ENCODE measurements at regions not wholly inside any gene's neighbourhood (a gene's known extent, or its start where the extent isn't known, plus 50 kb on each side); places are given as distances from the start of the nearest gene placed in this dataset.

DNA sequence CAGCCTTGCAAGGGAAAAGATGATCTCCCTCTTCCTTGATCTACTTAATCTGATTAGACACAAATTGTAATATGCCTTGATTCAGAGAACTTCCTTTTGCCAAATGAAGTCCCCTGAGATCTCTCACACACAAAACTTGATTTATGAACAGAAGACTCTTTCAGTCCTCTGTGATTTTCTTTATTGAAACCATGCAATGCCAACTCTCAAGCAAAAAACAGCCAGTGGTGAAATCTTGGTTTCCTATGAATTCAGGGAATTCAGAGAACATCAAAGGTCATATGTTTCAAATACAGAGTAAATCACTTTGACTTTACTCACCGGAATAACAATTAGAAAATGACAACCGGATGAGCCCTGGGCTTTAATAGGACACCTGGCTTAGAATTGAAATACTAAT lies 211.7 kb downstream of the ABHD5 start:
- DNase-seq: no peak

DNA sequence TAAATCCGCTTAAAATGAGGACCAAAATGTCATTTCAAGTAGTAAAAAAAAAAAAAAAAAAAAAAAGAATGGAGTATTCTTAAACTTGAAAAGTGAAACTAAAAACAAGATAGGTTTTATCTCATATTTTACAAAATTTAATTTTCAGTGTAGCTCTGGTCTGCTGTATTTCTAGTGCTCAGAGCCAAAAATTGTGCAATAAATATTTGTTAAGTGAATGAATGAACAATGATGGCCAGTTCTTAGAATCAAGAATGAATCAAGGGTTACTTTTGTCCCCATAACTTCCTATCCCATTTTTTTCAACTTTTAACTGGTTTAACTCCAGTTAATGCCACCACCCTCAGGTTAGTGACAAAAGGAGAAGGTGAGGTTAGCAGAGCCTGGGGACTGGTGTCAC lies 214.4 kb downstream of the ABHD5 start:
- no peak for DNase-seq

DNA sequence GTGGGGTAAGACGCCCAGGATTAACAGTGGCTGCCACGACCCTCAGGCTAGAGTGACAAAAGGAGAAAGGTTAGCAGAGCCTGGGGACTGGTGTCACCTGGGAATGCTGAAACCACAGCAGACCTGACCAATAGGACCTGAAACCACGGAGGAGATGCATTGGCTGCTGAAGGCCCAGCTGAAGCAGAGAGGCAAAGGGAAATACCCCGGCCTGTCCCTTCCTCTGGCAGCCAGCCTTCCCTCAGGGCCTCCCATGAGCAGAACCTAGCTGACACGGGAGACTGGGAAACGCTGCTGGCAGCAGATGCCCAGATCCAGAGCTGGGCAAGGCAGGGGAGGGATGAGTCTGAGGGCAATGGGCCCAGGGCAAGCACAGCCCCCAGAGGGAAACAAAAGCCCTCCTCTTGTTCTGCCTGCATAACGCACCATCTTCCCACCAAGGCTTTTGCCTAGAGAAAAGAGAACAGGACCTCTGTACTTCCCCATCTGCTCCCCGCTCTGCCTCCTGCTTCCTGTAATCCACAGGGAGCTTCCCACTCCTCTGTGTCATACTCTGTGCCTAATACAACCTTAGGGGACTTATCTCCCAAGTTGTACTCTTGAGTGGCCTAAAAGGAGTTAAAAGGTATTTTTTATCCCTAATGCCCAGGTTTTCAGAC lies 216.2 kb downstream of the ABHD5 start:
- DNase-seq: no peak

DNA sequence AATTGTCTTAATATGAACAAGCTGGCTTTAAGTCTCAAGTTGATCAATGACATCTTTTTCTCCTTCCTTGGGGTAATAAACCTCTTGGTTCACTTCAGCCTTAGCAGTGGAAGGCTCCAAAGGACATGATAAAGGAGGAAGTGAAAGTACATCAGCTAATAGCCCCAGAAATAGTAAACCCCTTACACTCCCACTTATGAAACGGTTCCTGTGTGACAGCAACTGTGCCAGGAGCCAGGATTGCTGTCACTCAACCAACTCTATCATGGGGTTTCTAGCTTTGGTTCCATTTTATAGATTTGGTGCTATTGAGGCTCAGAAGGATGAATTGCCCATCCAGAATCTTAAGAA lies 216.7 kb downstream of the ABHD5 start:
- no peak for DNase-seq

DNA sequence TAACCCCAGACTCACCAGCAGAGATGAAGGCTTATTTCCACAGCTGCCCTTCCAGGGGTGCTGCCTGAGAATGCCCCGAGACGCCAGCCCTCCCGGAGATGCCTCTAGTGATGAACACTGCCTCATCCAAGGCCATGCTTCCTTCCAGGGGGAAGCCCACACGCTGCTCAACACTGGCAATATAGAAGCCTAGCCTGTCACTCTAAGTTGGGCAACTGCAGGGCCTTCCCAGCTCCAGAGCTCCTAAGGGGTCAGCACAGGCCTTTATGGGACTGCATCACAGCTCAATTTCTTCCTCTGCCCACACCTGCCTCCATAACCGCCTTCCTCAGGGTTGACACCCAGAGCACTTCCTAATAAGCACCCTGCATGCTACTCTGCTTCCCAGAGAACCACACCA lies 217.7 kb downstream of the ABHD5 start:
- no peak for DNase-seq

DNA sequence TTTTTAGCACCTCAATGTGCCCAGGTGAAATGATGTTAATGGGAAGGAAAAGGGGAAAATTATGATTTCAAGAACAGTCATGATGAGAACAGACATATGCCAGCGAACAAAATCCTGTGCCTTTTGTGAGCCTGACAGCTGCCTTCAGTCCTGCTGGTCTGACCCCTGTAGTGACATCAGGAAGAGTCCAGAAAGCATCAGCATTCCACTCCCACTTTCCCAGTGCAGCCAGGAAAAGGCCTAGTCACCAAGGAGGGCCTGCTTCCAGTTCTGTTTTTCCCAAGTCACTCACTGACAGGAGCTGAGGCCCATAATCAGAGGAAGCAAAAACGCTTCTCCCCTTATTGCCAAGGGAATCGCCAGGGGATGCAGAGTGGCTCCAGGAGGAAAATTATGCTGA lies 218.4 kb downstream of the ABHD5 start:
- DNase-seq: no peak

DNA sequence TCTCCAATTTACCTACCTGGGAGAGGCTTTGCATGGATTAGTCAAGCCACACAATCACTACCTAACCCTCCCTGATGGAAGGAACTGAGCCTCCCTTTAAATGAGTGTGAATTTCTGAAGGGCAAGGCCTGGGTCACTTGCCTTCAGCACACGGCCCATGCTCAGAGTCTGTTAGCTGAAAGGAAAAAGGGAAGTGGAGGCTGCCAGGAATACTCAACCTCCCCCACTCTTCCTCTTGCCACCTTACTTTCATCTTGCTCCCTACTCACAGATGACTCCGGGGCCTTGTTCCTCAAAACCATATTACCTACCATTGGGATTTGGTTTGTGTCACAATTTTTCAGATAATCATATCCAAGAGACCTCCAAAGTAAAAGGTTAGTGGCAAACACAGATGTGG lies 220.0 kb downstream of the ABHD5 start:
- DNase-seq: no peak

DNA sequence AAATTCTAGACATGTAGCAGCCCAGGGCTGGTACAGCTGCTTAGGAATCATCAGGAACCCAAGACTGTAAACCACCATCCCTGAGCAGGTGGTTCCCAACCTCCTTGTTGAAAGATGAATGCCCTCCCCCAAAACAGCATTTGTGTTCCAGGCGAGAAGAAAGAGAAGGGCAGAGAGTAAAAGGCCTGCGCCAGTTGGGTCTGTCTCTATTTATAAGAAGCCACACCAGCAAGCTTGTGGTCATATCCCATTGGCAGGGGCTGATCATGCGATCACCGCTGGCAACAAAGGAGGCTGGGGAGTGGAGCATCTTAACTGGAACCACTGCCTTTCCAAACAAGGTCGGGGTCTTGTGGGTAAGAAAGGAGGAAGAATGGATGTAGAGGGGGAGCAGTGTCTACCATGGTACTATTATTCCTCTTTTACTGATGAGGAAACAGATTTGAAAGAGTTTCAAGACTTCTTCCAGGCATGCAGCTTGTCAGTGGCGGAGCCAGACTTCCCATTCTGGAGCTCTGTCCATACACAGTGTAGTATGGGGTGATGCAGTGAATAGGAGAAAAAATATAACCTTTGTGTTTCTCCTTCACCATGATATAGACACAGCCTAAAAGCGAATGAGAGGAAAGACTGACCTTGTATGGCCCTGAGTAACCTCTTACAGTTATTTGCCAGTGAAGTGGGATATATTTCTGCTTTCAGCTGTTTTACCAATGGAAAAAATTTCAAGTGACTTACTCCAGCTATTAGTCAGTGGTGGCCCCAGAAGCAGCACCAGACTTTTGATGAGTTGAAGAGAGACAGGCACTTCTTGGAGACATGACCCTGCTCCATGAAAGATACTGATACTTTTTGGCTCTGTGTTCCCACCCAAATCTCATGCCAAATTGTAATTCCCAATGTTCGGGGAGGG lies 222.6 kb downstream of the ABHD5 start:
- DNase-seq: no peak

DNA sequence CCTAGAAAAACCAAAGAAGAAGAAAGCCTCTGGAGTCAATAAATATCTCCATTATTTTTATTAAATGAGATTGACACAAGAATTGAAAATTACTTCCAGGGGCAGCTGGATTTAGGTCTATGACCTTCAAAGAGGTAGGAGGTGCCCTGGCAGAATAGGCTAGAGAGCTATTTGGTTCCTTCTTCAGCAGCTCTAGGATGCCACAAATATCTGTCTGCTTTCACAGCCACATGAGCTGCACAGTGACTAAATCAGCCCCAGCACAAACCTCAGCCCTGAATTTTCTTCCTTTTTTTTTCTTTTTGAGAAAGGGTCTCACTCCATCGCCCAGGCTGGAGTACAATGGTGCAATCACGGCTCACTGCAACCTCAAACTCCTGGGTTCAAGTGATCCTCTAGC lies 223.5 kb downstream of the ABHD5 start:
- DNase-seq: no peak

DNA sequence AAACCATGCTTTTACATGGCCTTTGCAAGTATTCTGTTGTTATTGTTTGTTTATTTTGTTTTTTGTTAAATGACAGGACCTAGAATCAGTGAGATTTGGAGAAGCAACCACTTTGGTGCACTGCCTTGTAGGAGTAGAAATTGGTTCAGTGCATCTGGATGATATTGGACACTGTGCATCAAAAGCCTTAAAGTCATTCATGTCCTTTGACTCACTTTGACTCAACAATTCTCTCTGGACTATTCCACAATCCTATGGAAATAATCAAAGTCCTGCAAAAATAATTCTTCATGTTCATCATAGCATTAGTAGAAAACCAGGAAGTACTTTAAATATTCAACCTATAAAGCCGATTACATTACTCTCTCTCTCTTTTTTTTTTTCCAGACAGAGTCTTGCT lies 224.8 kb downstream of the ABHD5 start:
- DNase-seq: no peak

DNA sequence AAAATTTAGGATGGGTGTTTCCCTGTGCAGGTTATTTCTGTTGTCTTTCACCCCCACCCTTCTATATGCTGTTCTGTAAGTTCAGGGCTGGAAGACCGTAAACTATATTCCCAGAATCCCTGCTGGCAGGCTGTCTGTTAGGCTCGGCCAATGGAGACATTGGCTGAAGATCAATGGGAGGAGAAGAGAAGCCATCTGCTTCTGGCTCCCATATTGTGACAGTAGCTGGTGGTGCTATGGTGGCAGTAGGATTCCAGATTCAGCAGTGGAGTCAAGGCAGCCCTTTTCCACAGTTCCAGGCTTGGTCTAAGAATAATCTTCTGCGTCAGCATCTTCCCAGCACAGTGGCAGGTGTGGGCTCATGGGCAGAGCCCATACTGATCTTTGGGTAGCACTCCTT lies 226.6 kb downstream of the ABHD5 start:
- DNase-seq: no peak

DNA sequence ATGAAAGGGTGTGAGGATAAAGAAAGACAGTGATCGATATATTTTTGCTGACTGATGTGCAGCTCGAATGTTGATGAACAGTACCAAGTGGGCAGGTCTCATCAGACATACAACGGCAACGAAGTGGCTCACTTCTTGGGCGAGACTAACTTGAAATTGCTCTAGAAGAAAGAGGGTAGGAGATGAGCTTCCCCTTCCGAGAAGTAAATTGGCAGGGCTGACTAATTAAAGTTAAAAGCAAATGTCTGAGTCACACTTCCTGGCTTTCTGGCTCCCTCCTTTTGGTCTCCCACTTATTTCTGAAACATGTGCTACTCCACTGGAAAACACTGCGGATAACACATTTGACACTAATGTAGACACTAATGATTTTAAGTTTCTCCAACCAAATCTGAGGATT lies 228.3 kb downstream of the ABHD5 start:
- no peak for DNase-seq

DNA sequence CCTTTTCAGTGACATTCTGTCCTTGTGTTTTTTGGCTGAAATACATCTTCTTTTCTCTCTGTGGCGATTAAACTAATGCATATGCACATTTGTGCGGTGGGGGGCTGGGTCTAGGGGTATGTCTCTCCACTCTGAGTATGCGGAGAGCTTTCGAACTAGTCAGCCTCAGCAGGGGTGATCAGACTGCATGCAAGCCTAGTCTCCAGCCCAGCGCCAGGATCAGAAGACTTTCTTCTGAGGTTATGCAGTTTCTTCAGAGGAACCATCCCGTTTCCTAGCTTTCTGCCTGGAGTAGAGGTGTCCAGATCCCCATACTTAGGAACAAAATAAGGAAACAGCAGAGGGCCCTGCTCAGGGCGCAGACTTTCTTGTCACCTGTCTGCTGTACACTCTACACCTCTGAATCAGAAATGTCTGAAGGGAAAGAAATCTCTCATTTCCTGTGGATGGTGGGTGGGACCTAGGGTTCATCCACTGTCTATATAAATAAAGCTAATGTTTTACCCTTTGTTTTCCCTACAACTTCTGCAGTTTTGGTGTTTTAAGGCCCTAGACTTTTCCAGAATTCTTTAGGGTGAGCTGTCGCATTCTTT lies 230.4 kb downstream of the ABHD5 start:
- no peak for DNase-seq

DNA sequence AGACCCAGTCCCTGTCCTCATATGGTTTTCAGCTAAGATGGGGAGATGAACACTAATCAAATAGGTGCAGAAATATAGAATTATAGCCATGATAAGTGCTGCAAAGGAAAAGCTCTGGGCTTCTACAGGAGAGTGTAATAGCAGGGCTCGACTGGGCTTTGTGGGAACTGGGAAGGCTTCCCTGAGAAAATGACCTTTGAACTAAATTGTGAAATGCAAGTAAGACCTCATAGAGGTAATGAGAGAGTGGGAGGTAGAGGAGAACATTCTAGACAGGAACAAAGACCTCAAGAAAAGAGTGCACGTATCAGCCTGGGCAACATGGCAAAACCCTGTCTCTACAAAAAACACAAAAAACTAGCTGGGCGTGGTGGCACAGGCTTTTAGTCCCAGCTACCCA lies 231.6 kb downstream of the ABHD5 start:
- no peak for DNase-seq

DNA sequence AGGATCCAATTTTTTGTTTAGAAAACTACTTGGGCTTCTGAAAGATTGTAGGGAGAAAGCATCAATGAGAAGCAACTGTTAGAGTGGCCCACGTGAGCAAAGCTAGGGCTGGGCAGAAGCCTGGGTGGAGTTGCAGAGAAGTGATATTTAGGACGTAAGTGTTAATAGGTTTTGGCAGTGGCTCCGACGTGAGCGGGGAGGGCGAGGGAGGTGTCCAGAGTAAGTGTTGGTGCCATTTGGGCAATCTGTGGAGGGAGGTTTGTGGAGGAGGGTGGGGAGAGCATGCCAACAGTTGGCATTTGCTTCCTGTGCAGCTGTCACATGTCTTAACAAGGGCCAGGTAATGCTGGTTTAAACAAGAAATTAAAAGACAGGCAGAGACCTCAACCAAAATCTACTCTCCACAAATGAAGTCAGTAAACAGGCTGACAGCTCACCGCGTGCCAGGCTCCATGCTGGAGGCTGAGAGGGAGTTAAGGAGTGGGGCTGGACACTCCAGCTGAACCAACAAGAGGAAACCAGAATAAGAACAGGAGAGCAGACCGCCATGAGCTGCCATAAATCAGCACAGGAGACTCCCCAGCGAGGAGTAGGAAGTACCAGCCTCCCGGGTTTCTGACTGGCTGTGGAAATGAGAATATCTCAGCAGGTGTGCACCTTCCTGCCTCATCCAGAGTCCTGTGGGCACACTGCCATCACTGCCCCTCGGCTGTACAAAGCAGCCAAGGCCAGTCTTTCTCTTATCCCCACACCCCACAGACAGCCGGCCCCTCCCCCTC lies 232.6 kb downstream of the ABHD5 start:
- DNase-seq: no peak

DNA sequence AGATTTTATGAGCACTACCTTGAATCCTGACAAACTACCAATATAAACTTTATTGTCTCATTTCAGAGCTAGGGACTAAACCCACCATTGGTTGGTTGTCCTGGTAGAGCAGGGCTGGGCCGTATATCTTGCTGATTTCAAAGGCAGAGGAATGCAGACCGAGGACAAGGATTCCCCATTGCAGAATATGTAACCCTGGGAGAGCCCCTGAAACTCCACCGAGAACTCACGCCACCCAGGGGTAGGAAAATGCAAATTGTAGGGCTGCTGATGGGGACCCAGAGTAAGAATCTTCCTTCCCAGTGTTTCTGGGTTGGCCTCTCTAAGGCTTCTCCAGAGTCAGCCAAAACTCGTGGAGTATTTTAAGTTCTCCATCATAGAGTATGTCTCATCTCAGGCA lies 235.3 kb downstream of the ABHD5 start:
- no peak for DNase-seq

DNA sequence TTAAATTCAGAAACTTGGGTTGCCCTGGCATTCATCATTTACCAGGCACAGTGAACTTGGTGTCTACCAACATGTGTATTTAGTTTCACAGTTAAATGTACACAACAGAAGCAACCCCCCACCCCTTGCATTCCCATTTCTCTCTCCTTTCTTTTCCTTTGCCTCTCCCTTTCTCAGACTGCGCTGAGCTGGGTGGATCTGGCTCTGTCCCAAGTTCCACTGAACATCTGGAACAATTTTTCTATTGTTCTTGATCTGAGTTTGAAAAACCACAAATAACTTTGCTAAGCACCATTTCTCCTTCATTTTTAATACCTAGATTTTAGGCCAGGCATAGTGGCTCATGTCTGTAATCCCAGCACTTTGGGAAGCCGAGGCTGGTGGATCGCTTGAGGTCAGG lies 242.2 kb downstream of the ABHD5 start:
- DNase-seq: no peak

DNA sequence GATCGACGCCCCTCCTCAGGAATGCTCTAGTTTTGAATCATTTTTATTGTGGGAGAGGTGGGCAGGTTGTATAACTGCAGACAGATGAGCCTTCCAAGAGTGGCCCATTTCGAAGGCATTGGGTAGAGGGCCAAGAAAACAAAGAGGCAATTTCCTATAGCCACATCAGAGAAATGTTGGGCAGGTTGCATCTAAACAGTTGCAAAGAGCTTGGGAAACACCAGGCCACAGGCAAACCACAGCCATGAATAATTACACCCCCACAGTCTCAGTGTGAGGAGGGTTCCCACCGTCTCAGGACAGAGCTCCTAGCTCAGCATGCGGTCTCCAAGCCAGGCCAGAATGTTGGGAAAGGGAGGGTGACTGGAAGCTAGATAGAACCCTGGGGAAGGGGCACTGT lies 257.3 kb downstream of the ABHD5 start:
- DNase-seq: no peak

DNA sequence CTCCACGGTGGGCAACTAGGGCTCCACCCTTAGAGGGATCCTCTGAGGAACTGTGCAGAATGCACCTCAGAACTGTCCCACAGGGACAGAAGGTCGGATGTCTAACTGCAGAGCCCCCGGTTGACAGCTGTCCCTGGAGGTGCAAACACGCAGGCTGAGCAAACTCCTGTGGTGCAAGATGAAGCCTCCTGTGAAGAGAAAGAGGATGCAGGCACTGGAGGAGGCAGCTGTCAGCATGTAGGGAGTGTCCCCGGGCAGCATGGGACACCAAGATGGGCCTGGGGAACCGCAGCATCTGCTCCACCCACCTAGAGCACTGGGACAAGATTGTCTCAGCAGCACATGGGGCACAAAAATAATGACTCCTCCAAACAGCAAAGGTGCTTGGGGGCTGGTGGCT lies 258.9 kb downstream of the ABHD5 start:
- DNase-seq: no peak

DNA sequence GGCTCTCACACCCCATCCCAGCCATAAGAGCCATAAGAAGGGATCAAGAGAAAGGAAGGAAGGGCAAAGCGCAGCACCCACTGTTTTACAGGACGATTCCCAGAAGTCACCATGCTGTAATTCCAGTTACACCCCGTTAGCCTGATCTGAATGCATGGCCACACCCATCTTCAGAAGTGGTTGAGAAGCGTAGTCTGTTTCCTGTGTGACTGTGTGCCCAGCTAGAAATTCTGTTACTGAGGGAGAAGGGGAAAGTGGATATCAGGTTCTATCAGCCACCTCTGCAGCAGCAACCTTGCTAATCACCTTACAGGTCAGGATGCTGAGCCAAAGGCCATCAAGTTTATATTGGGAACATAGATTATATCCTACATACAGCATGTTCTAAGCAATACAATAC lies 260.0 kb downstream of the ABHD5 start:
- no peak for DNase-seq

DNA sequence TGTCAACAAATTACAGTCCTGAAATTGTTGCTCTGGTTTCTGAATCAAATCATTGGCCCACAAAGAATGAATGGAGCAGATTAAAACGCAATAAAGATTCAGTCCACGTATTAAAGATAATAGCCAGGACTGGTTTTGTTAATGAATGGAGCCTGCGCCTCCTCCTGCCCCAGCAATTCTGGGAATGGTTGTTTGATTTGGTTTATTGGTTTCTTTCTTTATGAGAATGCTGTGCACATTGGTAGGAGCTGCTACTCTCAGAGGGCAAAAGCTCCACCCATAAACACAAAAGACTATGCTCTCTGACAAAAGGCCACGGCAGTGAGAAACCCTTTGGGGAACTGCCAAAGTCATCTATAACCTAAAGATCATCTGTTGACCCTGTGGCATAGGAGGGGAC lies 261.1 kb downstream of the ABHD5 start:
- no peak for DNase-seq

DNA sequence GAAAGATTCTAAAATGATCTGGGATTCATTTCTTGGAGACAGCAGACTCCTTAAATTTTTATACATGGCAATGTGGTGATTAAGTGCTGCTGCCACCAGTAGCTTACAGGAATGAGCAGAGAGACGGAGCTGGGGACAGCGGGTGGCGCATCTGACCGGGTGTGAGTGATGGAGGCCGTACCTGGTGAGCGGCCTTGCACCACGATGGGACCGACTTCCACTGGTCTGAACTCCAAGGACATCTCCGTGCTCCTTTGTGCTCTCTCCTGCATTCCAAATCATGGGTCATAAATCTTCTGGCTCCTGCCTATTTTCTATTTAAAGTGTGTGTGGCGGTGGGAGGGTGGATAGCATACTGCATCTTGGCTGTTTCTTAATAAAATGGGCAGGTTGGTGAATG lies 262.6 kb downstream of the ABHD5 start:
- no peak for DNase-seq
